ENCODE measurements at regions not wholly inside any gene's neighbourhood (a gene's known extent, or its start where the extent isn't known, plus 50 kb on each side); places are given as distances from the start of the nearest gene placed in this dataset.

DNA sequence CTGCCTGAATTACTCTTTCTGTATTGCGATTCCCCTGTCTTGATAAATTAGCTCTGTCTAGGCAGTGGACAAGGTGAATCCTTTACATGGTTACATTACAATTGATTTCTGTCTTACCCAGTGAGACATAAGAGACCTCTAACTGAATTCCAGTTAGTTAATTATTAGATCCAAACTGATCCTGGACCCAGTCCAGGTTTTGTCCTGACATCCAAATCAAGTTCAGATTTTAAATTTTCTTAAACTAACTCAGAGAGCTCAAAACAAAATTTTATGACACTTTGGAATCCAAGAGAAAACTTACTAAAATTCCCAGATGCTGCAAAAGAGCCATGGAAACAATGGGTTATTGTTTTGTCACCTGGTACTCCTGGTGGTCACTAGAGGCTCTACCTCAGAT is 2166.6 kb downstream of the TP53TG3F start:
- intact Hi-C loops (cut with micrococcal nuclease), result no loop called here
- no peak for DNase-seq
- Mint-ChIP-seq H3K36me3 (ENCODE audit: low read depth) (no peaks in the 10 kb centered on the region), H3K27ac (no peak overlapping the region), H3K9me3 (peaks cover 14% of the 10 kb centered on the region), H3K4me3 (no peak overlapping the region), H3K27me3 (no peaks in the 10 kb centered on the region), H3K4me1 (ENCODE audit: low read depth) (no peaks in the 10 kb centered on the region)
- CTCF ChIA-PET, result no interaction called here
- POLR2A ChIA-PET, result no interaction called here
- ATAC-seq, result no peak
- TF ChIP-seq, protein P1, sequence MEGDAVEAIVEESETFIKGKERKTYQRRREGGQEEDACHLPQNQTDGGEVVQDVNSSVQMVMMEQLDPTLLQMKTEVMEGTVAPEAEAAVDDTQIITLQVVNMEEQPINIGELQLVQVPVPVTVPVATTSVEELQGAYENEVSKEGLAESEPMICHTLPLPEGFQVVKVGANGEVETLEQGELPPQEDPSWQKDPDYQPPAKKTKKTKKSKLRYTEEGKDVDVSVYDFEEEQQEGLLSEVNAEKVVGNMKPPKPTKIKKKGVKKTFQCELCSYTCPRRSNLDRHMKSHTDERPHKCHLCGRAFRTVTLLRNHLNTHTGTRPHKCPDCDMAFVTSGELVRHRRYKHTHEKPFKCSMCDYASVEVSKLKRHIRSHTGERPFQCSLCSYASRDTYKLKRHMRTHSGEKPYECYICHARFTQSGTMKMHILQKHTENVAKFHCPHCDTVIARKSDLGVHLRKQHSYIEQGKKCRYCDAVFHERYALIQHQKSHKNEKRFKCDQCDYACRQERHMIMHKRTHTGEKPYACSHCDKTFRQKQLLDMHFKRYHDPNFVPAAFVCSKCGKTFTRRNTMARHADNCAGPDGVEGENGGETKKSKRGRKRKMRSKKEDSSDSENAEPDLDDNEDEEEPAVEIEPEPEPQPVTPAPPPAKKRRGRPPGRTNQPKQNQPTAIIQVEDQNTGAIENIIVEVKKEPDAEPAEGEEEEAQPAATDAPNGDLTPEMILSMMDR (IDR thresholded peaks at IDR 0.05), result no peak

DNA sequence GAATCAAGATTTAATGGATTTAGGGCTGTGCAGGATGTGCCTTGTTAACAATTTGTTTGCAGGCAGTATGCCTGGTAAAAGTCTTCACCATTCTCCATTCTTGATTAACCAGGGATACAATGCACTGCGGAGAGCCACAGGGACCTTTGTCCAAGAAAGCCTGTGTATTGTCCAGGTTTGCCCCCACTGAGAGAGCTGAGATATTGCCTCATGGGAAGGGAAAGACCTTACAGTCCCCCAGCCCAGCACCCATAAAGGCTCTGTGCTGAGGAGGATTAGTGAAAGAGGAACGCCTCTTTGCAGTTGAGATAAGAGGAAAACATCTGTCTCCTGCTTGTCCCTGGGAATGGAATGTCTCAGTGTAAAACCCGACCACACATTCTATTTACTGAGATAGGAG is 2169.6 kb downstream of the TP53TG3F start:
- no peaks in the 10 kb centered on the region for H3K4me1 Mint-ChIP-seq (ENCODE audit: low read depth)
- ChIA-PET POLR2A (no interaction called here), CTCF (no interaction called here)
- no peak overlapping the region for H3K4me3 Mint-ChIP-seq
- TF ChIP-seq, protein P1 (IDR thresholded peaks at IDR 0.05), result no peak
- intact Hi-C loops (cut with micrococcal nuclease), result no loop called here
- DNase-seq, result no peak
- H3K36me3 Mint-ChIP-seq (ENCODE audit: low read depth), result no peaks in the 10 kb centered on the region
- peaks cover 14% of the 10 kb centered on the region for H3K9me3 Mint-ChIP-seq
- no peak overlapping the region for H3K27ac Mint-ChIP-seq
- no peak for ATAC-seq
- no peaks in the 10 kb centered on the region for H3K27me3 Mint-ChIP-seq

GRCh38 chr16:35631261-35631945 is 2172.0 kb downstream of the TP53TG3F start:
- no peaks in the 10 kb centered on the region for H3K36me3 Mint-ChIP-seq (ENCODE audit: low read depth)
- CTCF ChIA-PET, result no interaction called here
- intact Hi-C loops (cut with micrococcal nuclease), result no loop called here

DNA sequence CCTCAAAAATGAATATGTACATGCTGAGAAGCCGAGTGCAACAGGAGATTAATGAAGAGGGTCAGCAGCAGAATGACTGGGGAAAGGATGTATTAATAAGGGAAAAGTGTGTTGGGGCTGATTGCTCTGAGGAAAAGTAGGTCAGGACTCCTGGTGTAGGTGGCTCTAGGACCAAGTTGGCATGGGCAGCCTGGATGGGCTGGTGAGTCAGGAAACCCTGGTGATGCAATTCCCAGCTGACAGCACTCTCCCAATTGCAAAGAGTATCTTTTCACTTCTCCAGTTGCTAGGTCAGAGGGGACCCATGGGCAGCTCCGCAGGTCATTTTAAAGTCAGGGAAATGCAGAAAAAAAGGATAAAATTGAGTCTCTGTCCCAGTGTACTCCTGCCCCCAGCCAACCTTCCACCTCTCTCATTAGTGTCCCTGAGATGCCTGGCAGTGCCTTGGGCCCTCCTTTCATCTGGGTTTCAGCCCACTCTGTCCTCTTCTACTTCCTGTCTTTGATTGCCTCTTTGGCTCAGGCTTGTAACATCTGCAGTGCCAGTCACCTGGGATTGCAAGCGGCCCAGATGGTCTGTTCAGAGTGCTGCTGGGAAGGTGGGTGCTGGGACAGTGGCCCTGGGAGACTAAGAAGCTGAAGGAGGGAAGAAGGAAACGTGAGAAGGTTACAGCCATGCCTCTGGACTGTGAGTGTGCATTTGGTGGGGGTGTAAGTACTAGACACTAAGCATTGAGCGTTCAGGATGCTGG is 2177.2 kb downstream of the TP53TG3F start:
- H3K4me1 Mint-ChIP-seq (ENCODE audit: low read depth), result no peaks in the 10 kb centered on the region
- H3K4me3 Mint-ChIP-seq, result no peak overlapping the region
- no peak for DNase-seq
- POLR2A ChIA-PET, result no interaction called here
- no peaks in the 10 kb centered on the region for H3K36me3 Mint-ChIP-seq (ENCODE audit: low read depth)
- peaks cover 23% of the 10 kb centered on the region for H3K9me3 Mint-ChIP-seq
- CTCF ChIA-PET, result no interaction called here
- no peak for ATAC-seq
- intact Hi-C loops (cut with micrococcal nuclease), result no loop called here
- H3K27ac Mint-ChIP-seq, result no peak overlapping the region
- no peaks in the 10 kb centered on the region for H3K27me3 Mint-ChIP-seq
- TF ChIP-seq, protein P1 (IDR thresholded peaks at IDR 0.05), result no peak

More at GRCh38 chr16:35631261-35631945, 2172.0 kb downstream of the TP53TG3F start:
- Mint-ChIP-seq H3K27me3 (no peaks in the 10 kb centered on the region), H3K4me3 (no peak overlapping the region), H3K9me3 (peaks cover 16% of the 10 kb centered on the region), H3K27ac (no peak overlapping the region), H3K4me1 (ENCODE audit: low read depth) (no peaks in the 10 kb centered on the region)
- ATAC-seq, result no peak
- TF ChIP-seq, protein P1 (IDR thresholded peaks at IDR 0.05), result no peak
- POLR2A ChIA-PET, result no interaction called here
- DNase-seq, result no peak

GRCh38 chr16:35637683-35638082 is 2178.3 kb downstream of the TP53TG3F start:
- TF ChIP-seq, protein P1 (IDR thresholded peaks at IDR 0.05), result no peak
- H3K27ac Mint-ChIP-seq, result no peak overlapping the region

More at GRCh38 chr16:35637683-35638082, 2178.3 kb downstream of the TP53TG3F start:
- DNase-seq (no peak), ATAC-seq (no peak)
- Mint-ChIP-seq H3K27me3 (no peaks in the 10 kb centered on the region), H3K4me1 (ENCODE audit: low read depth) (no peaks in the 10 kb centered on the region), H3K4me3 (no peak overlapping the region), H3K9me3 (peaks cover 23% of the 10 kb centered on the region), H3K36me3 (ENCODE audit: low read depth) (no peaks in the 10 kb centered on the region)
- ChIA-PET POLR2A (no interaction called here), CTCF (no interaction called here)
- intact Hi-C loops (cut with micrococcal nuclease), result no loop called here

Measured in activated CD8-positive, alpha-beta T cell treated with anti-CD3 and anti-CD28 coated beads for 36 hours (primary cell).